Testis (tissue), 2 donors: ENCODE measurements at regions not wholly inside any gene's neighbourhood (a gene's known extent, or its start where the extent isn't known, plus 50 kb on each side); places are given as distances from the start of the nearest gene placed in this dataset.

ENCODE experiments used
- POLR2A ChIP-seq: fragments of 450-650 bp; IDR thresholded peaks from one replicate; pipeline ENCODE4 v1.6.1; 2017; ENCODE audit warnings: antibody characterized with exemption, mild to moderate bottlenecking, moderate library complexity
- TF ChIP-seq, protein P1 (sequence below), 3 experiments: fragments of 450-650 bp in 2 of 3; fragments of 200-600 bp in 1 of 3; sonication (generic) in 1 of 3; IDR thresholded peaks; one replicate each; pipeline ENCODE4 v1.5.1; 2016 to 2019; ENCODE audit warnings: antibody characterized with exemption in 3 of 3, mild to moderate bottlenecking in 2 of 3, moderate library complexity in 1 of 3

DNA sequence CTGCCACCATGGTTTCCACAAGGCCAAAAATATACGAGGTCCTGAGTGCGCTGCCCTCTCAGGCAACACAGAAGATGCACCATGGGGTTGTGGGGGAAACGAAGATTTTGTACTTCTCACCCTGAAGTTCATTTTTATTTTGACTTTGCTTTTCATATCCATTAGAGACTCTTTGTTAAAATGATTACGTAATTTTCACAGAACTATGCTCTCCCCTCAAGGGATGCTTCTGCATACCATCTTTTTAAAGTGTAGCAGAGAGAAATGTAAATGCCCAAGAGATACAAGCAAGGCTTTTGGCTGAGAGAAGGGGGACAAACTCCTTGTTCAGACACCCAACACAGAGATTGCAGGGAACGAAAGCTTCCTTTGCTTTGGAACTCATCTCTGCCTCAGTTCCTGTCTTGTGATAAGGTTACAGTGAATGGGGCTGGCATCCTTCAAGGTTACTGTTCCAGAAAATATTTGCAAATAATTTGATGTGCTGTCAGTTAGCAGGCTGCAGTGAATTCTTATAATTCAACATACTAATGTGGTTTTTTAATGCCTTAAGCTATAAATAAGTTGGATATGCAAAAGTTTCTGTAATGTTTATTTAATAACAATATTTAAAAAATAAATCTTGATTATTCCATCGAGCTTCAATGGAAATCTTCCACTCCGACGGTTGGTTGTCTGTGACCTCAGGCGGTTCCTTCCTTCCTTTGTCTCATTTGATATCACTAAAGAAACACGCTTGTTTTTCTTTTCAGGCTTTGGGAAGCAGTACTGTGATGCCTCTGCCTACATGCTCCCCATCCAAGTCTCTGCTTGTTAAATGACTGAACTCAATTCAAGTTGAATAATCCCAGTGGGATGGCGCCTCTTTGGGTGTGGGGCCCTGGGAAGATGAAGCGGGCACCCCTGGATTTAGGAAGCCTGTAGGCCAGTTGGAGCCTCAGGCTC is 209.3 kb upstream of the CTBP2 start:
- TF ChIP-seq, protein P1, sequence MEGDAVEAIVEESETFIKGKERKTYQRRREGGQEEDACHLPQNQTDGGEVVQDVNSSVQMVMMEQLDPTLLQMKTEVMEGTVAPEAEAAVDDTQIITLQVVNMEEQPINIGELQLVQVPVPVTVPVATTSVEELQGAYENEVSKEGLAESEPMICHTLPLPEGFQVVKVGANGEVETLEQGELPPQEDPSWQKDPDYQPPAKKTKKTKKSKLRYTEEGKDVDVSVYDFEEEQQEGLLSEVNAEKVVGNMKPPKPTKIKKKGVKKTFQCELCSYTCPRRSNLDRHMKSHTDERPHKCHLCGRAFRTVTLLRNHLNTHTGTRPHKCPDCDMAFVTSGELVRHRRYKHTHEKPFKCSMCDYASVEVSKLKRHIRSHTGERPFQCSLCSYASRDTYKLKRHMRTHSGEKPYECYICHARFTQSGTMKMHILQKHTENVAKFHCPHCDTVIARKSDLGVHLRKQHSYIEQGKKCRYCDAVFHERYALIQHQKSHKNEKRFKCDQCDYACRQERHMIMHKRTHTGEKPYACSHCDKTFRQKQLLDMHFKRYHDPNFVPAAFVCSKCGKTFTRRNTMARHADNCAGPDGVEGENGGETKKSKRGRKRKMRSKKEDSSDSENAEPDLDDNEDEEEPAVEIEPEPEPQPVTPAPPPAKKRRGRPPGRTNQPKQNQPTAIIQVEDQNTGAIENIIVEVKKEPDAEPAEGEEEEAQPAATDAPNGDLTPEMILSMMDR (IDR thresholded peaks at IDR 0.05): no peak
- no peak for TF ChIP-seq POLR2A
